Neutrophil (primary cell): ENCODE measurements at regions not wholly inside any gene's neighbourhood (a gene's known extent, or its start where the extent isn't known, plus 50 kb on each side); places are given as distances from the start of the nearest gene placed in this dataset.
"Not testable (repeated sequence)": the region's sequence is repeated elsewhere in the genome, so short reads cannot be mapped to it uniquely, and the experiment has no call there.

ENCODE experiments used
- H3K27ac ChIP-seq: fragments of 200-600 bp; sonication (generic); 2 replicates; pipeline ENCODE4 v1.5.1; 2016; ENCODE audit warnings: mild to moderate bottlenecking, moderate library complexity
- H3K27me3 ChIP-seq: fragments of 200-600 bp; sonication (generic); 2 replicates; pipeline ENCODE4 v1.6.0; 2016; ENCODE audit warnings: mild to moderate bottlenecking
- H3K36me3 ChIP-seq: fragments of 200-600 bp; sonication (generic); 2 replicates; pipeline ENCODE4 v1.5.1; 2017
- H3K4me1 ChIP-seq, 2 experiments: fragments of 200-600 bp in 1 of 2; sonication (generic) in 1 of 2; 1 replicate in 1 of 2; 2 replicates in 1 of 2; pipeline versions ENCODE4 v1.5.1 to v1.6.1; 2013 to 2016; ENCODE audit warnings: low read depth in 1 of 2, low read length in 1 of 2, mild to moderate bottlenecking in 1 of 2, moderate library complexity in 1 of 2; ENCODE audit not compliant: control insufficient read depth in 1 of 2, insufficient read depth in 1 of 2
- H3K4me3 ChIP-seq, 2 experiments: fragments of 200-600 bp in 1 of 2; sonication (generic) in 1 of 2; 1 replicate in 1 of 2; 2 replicates in 1 of 2; pipeline ENCODE4 v1.5.1; 2013 to 2016; ENCODE audit warnings: low read depth in 1 of 2, low read length in 1 of 2, mild to moderate bottlenecking in 1 of 2, moderate library complexity in 1 of 2
- H3K9me3 ChIP-seq: fragments of 200-600 bp; sonication (generic); 2 replicates; pipeline ENCODE4 v1.5.1; 2016
- TF ChIP-seq, protein P1 (sequence below): fragments of 200-600 bp; sonication (generic); IDR thresholded peaks from 2 replicates; pipeline ENCODE4 v1.5.1; 2016; ENCODE audit warnings: antibody characterized with exemption

DNA sequence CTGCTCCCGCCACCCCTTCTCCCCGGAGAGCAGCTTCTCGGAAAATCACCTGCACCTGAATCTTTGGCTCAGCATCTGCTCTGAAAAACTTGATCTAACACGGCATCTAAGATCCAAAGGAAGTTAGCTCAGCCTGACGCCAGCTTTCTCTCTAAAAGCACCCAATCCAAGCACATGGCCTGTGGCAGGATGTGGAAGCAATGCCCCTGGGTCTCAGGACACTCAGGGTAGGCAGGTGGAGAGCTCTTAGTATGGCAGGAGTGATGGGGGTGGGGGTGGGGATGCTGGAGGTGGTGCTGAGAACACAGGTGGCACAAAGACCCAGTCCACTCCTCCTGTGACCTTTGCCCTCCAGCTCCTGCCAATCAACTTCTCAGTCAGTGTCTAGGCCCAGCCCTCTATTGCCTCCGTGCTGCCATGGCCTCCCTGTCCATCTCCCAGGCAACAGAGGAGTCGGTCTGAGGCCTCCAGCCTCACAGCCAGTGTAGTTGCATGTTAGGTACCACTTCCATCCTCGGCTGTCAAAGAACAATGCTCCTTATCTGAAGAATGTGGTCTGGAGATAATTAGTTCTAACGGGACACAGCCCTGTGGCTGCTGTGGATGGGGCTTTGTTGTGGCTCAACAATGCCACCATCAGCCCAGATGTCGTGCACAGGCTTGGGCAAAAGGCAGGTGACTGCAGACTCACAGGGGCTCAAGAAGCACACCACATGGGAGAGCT, 180.0 kb upstream of the C14orf180 start:
- H3K36me3 ChIP-seq, result no peaks in the 10 kb centered on the region
- peaks cover 15% of the 10 kb centered on the region for H3K27me3 ChIP-seq
- no peak overlapping the region for H3K4me3 ChIP-seq
- no peaks in the 10 kb centered on the region for H3K4me1 ChIP-seq
- H3K27ac ChIP-seq, result no peak overlapping the region
- TF ChIP-seq, protein P1, sequence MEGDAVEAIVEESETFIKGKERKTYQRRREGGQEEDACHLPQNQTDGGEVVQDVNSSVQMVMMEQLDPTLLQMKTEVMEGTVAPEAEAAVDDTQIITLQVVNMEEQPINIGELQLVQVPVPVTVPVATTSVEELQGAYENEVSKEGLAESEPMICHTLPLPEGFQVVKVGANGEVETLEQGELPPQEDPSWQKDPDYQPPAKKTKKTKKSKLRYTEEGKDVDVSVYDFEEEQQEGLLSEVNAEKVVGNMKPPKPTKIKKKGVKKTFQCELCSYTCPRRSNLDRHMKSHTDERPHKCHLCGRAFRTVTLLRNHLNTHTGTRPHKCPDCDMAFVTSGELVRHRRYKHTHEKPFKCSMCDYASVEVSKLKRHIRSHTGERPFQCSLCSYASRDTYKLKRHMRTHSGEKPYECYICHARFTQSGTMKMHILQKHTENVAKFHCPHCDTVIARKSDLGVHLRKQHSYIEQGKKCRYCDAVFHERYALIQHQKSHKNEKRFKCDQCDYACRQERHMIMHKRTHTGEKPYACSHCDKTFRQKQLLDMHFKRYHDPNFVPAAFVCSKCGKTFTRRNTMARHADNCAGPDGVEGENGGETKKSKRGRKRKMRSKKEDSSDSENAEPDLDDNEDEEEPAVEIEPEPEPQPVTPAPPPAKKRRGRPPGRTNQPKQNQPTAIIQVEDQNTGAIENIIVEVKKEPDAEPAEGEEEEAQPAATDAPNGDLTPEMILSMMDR, result no peak
- peaks cover 6% of the 10 kb centered on the region for H3K9me3 ChIP-seq

DNA sequence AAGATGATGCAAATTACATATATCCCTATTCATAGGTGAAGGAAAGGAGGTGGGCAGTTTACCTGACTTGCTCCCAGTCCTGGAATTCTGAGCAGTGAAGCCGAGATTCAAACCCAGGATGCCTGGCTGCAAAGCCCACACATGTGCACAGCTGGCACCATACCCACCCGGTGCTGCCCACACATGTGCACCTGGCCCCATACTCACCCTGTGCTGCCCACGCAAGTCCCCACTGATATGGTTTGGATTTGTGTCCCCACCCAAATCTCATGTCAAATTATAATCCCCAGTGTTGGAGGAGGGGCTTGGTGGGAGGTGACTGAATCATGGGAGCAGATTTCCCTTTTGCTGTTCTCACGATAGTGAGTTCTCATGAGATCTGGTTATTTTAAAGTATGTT, 179.2 kb upstream of the C14orf180 start:
- Histone ChIP-seq H3K27ac (no peak overlapping the region), H3K4me1 (no peaks in the 10 kb centered on the region), H3K27me3 (peaks cover 7% of the 10 kb centered on the region), H3K4me3 (no peak overlapping the region), H3K9me3 (peaks cover 6% of the 10 kb centered on the region), H3K36me3 (no peaks in the 10 kb centered on the region)
- TF ChIP-seq, protein P1, result no peak

DNA sequence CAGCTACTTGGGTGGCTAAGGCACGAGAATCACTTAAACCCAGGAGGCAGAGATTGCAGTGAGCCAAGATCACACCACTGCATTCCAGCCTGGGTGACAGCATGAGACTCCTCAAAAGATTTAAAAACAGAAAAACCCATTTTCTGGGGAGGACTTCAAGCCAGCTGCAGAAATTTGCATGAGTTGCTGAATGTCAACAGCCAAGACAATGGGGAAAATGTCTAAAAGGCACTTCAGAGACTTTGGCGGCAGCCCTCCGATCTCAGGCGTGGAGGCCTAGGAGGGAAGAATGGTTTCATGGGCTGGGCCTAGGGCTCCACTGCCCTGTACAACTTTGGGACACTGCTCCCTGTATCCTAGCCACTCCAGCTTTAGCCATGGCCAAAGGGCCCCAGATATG, 177.8 kb upstream of the C14orf180 start:
- no peaks in the 10 kb centered on the region for H3K27me3 ChIP-seq
- no peaks in the 10 kb centered on the region for H3K36me3 ChIP-seq
- TF ChIP-seq, protein P1, result no peak
- H3K9me3 ChIP-seq, result peaks cover 6% of the 10 kb centered on the region
- H3K27ac ChIP-seq, result no peak overlapping the region
- H3K4me1 ChIP-seq, result no peaks in the 10 kb centered on the region
- H3K4me3 ChIP-seq, result no peak overlapping the region

DNA sequence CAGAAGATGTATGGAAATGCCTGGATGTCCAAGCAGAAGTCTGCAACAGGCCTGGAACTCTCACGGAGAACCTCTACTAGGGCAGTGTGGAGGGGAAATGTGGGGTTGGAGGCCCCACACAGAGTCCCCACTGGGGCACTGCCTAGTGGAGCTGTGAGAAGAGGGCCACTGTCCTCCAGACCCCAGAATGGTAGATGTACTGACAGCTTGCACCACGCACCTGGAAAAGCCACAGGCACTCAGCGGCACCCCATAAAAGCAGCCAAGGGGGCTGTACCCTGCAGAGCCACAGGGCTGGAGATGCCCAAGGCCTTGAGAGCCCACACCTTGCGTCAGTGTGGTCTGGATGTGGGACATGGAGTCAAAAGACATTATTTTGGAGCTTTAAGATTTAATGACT, 177.3 kb upstream of the C14orf180 start:
- H3K9me3 ChIP-seq, H3K4me3 ChIP-seq, H3K36me3 ChIP-seq, H3K27me3 ChIP-seq, H3K27ac ChIP-seq, H3K4me1 ChIP-seq: not testable (repeated sequence)

DNA sequence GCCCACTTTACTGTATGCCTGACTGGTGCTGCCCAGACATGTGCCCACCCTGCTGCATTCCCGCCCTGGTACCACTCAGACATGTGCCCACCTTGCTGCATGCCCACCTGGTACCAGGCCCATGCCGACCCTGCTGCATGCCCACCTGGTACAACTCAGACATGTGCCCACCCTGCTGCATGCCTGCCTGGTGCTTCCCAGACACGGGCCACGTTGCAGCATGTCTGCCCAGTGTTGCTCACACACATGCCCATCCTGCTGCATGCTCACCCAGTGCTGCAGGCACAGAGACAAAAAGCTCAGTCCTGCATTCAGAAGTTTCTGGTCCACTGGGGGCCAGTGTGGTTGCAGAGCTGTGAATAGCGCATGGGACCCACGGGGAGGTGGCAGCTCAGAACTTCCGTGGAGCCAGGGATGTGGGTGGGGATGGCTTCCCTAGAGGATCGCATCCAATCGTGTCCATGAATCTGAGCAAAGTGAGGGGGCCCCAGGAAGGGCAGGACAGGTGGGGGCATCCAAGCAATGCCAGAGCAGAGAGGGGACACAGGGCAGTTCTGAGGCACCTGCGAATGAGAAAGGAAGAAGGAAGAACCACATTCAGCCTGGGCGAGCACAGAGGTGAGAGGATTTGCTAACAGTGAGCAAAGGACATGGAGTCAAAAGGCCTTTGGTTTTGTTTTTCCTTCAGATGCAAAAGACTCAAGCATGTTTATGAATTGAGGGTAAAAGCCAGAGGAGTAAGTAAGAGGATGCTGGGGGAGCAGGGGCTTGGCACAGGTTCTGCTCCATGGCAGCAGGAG, 175.9 kb upstream of the C14orf180 start:
- Histone ChIP-seq H3K9me3 (no peaks in the 10 kb centered on the region), H3K27me3 (no peaks in the 10 kb centered on the region), H3K36me3 (no peaks in the 10 kb centered on the region), H3K4me3 (no peak overlapping the region), H3K27ac (no peak overlapping the region), H3K4me1 (no peaks in the 10 kb centered on the region)
- TF ChIP-seq, protein P1, result no peak

DNA sequence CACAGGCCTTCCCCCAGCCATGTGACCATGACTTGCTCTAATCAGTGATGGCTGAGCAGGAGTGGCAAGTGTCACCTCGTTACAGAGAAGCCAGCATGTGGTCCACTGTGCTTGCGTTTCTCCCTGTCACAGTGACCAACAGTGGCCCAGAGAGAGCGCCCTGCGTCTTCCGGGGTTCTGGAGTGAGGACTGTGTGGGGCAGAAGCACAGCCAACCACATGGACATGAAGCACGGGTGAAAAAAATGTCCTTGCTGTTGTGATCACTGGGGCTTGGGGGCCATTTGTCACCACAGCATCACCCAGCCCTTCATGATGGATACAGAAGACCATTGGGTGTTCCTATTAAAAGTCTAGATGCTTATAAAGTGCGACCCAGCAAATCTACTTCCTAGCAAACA, 174.6 kb upstream of the C14orf180 start:
- Histone ChIP-seq H3K36me3 (no peaks in the 10 kb centered on the region), H3K4me3 (no peak overlapping the region), H3K9me3 (no peaks in the 10 kb centered on the region), H3K27me3 (no peaks in the 10 kb centered on the region), H3K4me1 (no peaks in the 10 kb centered on the region), H3K27ac (no peak overlapping the region)
- TF ChIP-seq, protein P1, result no peak
